Inferior parietal cortex (tissue), 1 donor: ENCODE measurements at regions not wholly inside any gene's neighbourhood (a gene's known extent, or its start where the extent isn't known, plus 50 kb on each side); places are given as distances from the start of the nearest gene placed in this dataset.

Experiments
- DNase-seq: peaks from one replicate; pipeline ENCODE4 v3.0.0-alpha.2; 2016; ENCODE audit errors: extremely low spot score

DNA sequence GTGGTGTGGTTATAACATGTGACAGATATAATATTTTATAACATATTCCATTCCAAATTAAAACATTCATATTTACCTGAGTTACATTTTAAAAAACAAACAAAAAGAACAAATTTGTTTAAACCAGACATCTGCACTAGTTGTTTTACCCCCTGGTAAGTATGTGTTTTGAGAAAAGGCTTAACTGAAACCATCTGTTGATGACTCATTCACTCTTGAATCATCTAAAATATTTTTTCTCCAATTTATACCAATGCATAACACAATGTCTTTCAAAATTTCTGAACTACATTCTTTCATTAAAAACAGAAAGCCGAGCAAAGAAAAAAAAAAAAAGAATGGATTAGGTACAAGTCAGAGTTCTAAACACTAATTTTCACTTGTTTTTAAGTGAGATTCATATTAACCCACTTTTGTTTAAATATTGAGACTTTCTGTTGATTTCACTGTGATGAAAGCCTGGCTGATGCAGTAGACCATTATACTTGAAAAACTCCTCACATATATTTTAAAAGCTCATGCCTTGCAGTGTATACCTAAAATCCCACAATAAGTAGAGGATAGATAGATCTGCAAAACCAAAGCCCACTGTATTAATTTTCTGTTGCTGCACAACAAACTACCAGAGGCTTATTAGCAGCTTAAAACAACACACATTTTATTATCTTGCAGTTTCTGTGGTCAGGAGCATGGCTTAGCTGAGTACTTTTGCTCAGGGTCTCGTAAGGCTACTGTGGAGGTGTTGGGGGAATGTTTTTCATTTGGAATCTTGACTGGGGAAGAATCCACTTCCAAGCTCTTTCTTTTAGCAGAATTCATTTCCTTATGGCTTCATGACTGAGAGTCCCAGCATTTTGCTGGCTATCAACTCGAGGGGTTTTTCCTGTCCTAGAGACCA is 221.5 kb downstream of the PCDH18 start:
- DNase-seq, result peak; percentile 8

DNA sequence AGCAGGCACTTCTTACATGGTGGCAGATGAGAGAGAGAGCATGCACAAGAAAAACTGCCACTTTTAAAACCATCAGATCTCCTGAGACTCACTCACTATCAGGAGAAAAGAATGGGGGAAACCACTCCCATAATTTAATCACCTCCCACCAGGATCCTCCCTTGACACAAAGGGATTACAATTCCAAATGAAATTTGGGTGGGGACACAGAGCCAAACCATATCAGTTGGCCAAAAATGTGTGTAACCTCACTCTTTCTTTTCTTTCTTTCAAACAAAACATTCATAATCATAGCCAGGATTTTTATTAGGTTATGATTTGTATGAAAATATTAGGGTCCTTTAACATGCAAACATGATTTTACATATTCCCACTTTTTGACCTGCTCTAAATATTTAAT is 222.1 kb downstream of the PCDH18 start:
- DNase-seq, result no peak

DNA sequence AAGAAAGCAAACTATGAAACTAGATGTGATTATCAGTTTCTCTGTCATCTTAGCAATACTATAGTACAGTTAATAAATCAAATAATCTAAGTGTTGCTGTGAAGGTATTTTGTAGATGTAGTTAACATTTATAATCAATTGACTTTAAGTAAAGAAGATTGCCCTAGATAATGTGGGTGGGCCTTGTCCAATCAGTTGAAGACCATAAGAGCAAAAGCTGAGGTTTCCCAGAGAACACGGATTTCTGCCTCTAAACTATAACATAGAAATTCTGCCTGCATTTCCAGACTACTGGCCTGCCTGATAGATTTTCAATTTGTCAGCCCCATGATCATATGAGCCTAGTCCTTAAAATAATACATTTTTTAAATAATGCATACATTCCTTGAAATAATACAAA is 222.9 kb downstream of the PCDH18 start:
- DNase-seq, result no peak

DNA sequence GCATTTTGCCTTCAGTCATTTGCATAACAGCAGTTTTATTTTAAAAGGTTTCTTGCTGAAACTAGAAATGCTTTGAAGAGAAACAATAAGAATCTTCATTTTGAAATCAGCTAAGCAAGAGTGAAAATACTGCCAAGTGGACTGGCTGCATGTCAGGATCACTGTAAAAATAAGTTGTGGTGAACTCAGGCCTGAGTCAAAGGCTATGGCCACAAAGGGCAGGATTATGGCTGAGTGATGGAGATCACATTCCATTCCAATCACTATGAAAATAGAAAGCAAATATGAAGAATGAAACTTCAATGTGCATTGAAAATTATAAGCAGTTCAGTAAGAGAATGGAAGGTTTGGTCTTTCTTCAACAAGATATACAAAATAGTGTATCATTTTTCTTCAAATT is 224.5 kb downstream of the PCDH18 start:
- DNase-seq, result no peak

DNA sequence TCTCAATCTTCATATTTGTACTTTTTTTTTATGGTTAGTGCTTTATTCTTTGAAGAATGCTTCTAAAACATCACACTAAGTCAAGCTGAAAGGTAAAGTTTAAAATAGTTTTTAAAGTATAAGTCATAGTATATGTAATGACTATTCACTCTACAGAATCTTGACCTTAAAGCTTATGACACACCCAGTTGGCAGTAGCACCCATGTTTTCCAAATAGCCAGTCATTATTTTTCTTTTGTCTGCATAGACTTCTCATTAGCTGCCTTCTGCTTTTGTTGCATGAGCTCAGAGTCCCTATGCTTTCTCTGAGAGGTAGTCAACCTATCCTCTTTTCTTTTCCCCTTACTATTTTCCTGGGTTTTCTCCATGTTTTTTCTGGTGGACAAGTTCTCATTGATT is 231.5 kb downstream of the PCDH18 start:
- DNase-seq, result no peak

DNA sequence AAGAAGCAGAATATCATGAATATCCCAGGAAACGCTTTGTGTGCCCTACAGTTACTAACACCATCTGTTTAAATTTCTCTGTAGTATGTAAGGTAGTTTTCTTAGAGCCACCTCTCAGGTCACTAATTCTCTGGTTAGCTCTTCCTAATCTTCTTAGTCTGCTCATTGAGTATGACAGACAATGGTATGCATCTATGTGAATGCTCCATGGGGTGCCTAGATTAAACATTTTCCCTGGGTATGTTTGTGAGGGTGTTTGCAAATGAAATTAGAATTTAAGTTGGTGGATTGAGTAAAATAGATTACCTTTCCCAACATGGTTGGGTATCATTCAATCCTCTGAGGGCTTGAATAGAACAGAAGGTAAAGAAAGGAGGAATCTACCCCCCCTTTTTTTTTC is 233.0 kb downstream of the PCDH18 start:
- DNase-seq, result no peak

DNA sequence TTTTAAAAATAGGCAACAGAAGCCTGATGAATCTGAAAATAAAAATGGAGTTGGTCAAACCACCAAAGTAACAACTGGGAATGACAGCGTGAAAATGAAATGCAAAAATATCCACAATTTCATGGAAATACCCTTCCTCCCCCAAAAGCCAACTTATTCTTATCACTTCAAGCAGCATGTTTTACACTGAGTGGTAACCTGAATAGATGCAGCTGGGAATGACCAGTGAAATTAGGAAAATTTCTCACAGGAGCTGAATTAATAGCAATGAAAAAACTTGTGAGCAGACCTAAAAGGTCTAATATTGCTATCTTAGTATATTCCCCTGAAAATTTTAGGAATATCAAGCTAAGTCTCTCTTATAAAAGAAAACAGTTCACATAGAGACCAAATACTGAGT is 239.0 kb downstream of the PCDH18 start:
- DNase-seq, result no peak

DNA sequence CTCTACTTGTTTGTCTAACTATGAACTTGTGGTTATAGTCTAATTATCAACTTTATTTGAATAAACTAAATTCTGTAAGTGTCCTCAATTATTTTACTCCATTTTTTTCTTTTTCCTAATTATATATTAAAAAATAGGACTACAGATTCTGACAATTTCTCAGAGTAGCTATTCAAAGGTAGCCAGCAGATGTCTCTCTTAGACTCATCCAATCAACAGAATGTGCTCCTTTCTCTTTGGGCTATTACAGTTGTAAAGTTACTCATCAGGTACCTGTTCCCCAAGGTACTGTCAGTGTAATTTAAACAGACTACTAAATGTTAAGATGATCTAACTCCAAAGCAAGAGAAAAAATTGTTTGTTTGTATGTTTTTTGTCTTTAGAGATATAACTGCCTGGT is 248.6 kb downstream of the PCDH18 start:
- no peak for DNase-seq

DNA sequence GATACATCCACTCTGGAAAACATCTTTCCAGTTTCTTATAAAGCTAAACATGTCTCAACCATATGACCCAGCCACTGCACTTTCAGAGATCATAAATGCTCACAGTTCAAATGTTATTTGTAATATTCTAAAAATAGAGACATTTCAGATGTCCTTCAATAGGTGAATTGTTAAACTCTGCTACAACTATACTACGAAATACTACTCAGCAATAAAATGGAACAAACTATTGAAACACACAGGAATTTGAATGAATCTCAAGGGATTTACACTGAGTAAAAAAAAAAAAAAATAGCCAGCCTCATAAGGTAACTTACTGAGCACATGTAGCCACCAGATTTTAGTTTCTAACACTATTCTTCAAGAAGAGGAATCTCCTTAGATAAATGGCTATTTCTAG is 253.9 kb downstream of the PCDH18 start:
- no peak for DNase-seq

DNA sequence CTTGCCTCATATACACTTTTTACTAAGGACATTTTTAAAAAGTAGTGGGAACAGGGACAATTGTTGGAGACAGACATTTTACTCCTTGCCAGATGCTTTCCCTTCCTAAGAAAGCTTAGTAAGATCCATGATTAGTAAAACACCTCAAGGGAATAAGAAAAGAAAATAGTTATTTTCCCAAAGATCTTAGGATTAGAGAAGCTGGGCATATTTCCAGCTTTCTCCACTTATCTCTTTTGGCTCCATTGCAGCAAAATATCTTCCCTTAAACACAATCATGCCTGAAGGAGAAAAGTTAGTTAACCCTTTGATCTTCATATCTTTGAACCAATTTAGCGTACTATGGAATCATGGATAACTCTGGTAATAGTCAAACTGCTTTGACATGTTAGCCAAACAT is 257.9 kb downstream of the PCDH18 start:
- DNase-seq, result no peak

DNA sequence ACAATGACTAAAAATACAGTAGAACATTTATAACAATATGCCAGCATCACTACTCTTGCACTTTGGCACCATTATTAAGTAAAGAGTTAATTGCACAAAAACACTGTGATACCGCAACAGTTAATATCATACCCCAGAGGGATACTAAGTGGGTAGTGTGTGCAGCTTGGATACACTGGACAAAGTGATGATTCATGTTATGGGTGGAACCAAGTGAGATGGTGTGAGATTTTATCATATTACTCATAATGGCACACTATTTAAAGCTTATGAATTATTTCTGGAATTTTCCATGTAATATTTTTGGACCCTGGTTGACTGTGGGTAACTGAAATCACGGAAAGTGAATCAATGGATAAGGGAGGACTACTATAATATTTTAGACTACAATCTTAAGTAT is 265.3 kb downstream of the PCDH18 start:
- DNase-seq, result no peak

DNA sequence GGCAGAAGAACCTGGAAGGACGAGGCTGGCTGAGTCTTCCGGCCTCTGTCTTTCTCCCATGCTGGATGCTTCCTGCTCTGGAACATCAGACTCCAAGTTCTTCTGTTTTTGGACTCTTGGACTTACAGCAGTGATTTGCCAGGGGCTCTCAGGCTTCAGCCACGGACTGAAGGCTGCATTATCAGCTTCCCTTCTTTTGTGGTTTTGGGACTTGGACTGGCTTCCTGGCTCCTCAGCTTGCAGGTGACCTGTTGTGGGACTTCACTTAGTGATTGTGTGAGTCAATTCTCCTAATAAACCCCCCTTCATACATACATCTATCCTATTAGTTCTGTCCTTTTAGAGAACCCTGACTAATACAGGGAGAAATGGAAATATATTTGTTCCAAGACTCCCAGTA is 265.8 kb downstream of the PCDH18 start:
- no peak for DNase-seq

DNA sequence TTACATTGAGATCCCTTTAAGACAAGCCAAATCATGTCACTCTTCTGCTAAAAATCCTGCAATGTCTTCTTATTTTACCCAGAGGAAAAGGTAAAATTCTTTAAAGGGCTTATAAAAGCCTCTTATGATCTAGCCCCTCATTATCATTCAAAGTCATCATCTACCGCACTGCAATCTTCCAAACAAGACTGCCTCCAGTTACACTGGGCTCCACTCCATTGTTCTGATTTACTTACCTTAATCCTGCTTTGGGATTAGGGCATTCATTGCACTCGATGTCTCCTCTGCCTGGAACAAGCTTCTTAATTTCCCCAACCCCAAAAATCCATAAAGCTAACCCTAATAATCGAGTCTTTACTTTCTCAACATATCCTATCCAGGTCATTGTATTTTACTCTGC is 269.1 kb downstream of the PCDH18 start:
- no peak for DNase-seq

DNA sequence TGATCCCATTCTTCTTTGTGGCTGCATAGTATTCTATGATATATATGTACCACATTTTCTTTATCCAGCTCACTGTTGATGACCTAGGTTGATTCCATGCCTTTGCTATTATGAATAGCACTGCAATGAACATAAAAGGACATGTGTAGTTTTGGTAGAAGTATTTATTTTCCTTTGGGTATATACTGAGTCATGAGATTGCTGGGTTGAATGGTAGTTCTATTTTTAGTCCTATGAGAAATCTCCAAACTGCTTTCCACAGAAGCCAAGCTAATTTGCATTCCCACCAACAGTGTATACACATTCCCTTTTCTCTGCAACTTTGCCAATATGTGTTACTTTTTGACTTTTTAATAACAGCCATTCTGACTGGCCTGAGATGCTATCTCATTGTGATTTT is 278.3 kb downstream of the PCDH18 start:
- DNase-seq, result no peak

DNA sequence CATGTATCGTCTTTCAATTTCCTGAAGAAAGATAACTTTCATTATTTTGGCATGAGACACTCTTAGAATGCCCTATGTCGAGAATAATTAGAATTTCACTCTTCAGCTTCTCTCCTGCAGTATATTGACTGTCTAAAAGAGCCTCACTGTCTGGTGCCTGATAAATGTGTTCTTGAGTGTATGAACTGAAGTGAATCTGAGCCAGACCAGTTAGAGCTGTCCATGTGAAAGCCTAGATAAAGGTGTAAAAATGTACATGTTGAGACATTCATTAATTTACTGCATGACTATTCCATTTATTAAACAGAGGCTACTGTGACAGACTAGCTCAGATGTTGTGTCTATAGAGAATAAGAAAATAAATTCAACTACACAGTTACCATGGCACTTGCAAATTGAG is 283.2 kb downstream of the PCDH18 start:
- DNase-seq, result no peak

DNA sequence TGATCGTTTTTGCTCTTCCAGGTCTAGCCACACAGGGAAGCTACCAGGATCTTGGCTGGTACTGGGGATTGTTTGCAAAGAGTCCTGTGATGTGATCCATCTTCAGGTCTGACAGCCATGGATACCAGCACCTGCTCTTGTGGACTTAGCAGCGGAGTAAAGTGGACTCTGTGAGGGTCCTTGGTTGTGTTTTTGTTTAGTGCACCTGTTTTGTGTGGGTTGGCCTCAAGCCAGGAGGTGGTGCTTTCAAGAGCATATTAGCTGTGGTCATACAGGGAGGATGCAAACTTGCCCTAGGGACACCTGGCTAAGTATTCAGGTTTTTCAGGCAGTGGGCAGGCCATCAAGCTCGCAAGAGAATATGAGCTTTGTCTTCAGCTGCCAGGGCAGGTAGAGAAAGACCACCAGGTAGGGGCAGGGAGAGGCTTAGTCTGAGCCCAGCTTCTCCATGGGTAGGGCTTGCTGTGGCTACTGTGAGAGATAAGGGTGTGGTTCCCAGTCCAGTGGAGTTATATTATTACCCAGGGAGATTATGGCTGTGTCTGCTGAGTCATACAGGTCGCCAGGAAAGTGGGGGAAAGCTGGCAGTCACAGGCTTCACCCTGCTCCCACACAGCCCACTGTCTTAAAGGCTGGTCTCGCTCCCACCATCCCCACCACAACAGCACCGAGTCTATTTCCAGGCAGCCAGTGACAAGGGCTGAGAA is 293.7 kb downstream of the PCDH18 start:
- no peak for DNase-seq

DNA sequence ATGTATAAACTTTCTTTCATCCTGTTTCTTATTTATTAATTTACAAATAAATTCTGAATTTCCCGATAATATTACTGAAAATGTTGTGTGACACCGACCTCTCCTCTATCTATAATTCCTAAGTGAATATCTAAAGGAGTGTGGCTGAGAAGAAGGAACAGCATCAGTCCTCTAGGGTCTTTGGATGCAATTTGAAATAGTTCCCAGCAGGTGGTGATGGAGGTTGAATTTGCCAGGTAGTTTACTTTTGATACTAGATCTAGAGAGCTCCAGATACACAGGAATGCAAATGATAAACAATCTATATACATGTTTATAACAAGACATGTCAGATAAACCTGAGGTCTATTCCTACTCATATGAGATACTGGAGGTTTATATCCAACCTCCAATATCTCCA is 305.4 kb downstream of the PCDH18 start:
- DNase-seq, result no peak

DNA sequence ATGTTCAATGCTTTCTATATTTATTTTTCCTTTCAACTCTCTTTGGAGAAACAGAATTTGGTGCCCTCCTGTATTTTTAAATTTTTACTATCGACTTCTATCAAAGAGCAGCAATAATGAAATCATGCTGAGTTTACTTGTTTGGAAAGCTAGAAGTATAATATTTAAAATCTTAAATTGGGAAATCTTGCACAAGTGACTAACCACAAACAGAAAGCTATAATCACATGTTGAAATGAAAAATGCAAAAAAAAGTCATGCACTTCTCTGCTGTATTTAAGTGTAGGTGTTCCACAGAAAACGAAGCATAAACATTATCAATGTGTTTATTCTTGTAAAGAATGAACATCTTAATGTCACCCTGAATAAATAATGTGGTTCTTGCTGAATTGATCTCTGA is 306.1 kb downstream of the PCDH18 start:
- no peak for DNase-seq

DNA sequence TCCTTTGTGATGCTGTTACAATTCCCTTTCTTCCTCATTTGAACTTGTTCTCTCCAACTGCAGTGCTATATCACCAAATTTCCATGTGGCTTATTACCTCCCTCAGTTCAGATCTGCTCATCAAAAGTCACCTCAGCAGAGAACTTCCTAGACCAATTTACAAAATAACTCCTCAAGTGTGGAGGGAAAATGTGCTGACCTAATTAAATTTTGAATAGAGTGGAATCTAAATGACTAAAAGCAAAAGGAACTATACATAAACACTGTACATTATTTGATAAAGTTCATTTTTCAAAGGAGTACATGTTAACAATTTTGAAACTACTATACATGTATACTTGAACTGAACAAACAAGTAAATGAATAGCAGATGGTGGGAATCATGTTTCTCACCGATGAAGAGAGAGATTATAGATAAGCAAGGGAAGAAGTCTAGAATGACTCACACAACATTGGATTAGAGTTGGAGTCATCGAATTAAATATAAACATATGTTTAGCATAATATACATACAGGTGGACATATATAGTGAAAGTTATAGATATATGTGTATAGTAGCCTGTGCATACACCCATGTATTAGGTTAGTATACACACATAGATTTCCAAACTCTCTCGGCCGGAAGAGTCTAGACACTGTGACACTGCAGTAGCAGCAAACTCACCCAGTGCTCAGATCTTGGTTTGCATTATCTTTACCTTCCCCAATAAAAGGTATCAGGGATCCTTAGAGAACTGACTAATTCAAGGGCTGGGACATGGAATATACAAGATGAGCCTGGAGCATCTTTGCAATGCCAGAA is 318.7 kb downstream of the PCDH18 start:
- no peak for DNase-seq

DNA sequence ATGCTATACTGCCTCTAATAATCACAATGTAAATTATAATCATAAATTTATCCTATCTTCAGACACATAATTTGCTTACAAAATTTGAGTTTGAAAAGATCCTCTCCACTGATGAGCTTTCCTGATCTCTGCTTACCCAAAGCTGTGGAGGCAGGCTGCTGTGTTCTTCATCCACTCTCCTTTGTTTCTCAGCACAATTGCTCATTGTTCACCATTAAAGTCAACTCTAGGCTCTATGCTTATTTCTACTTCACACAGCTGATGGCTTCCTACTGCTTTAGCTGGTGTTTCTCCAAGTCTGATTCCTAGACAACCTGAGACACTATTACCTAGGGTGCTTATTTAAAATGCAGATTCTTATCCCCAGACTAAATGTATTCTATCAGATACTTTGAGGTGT is 319.7 kb downstream of the PCDH18 start:
- peak; percentile 24 for DNase-seq

DNA sequence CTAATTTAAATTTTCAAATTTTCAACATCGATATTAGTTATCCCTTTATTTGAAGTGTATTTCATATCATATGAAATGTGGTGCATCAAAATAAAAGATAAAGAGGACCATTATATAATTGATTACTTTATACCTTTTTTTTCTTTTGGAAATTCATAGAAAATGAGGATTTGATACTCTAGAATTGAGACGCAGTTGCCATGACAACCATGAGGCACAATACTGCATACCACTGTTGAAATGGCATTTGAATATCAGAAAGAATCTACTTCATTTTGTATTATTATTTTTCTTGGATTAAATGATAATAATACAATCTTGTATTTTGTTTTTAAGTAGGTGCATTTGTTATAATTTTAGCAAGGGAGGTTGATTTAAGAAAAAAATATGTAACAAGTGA is 323.1 kb downstream of the PCDH18 start:
- no peak for DNase-seq

DNA sequence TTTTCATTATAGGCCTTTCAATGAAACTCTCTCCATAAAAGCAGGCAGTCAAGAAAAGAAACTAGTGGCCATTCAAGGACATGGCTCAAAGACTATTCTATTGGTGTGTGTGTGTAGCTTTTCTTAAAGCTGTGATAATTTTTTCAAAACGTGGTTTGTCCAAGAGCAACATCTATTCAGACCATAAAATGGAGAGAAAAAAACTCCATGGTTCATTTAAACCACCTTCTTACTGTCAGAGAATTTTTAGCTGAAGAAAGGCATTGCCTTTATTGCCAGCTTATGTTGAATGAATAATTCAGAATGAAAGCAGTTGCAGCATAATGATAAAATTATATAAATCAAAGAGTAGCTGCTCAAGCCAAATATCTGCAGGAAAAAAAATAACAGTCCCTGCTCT is 325.5 kb downstream of the PCDH18 start:
- no peak for DNase-seq

DNA sequence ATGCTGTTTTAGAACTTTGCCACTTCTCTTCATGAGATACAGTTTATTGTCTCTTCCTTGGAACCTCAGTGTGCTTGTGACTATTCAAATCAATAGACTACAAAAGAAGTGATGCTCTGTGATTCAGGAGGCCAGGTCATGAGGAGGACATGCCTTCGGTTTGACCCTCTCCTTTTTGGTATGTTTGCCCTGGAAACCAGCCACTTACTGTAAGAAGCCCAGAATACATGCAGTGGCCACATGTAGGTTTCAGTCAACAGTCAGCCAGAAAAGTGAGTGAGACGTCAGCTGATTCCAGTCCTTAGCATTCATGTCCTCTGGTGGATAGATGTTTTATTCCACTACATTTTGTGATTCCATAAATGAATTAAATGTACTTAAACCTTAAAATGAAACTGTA is 328.7 kb downstream of the PCDH18 start:
- DNase-seq, result no peak
